NCI-H345 treated with DMSO at 0.1 percent for 48 hours (cell line): ENCODE measurements at regions not wholly inside any gene's neighbourhood (a gene's known extent, or its start where the extent isn't known, plus 50 kb on each side); places are given as distances from the start of the nearest gene placed in this dataset.

Experiments
- DNase-seq: peaks from one replicate; lab custom pipeline; 2025; ENCODE audit not compliant: unreplicated experiment; lab: John Stamatoyannopoulos, UW

- DNase-seq: no peak
Measured at GRCh38 chr2:220194630-220195584, 567.5 kb downstream of the SLC4A3 start.

- DNase-seq: no peak
Measured at GRCh38 chr2:220198896-220199295, 571.5 kb downstream of the SLC4A3 start.

DNA sequence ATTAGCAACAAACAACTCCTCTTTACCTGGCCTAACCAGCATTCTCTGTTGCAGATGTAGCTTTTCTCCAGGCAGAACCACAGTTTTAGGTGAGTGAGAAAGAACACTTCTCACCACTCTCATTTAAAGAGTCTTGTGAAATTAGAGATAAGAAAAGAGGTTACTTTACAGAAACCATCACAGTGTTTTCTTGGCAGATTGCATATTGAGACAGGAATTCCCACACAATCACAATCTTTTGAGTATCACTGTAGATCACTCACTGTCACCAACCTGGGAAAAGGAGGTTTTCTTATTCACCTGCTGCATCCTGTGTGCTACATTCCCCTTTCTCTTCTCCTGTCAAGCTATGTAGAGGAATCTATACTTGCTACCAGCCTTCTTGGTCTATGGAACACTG lies 574.6 kb downstream of the SLC4A3 start:
- no peak for DNase-seq

GRCh38 chr2:220209093-220209492 lies 581.7 kb downstream of the SLC4A3 start:
- no peak for DNase-seq

DNA sequence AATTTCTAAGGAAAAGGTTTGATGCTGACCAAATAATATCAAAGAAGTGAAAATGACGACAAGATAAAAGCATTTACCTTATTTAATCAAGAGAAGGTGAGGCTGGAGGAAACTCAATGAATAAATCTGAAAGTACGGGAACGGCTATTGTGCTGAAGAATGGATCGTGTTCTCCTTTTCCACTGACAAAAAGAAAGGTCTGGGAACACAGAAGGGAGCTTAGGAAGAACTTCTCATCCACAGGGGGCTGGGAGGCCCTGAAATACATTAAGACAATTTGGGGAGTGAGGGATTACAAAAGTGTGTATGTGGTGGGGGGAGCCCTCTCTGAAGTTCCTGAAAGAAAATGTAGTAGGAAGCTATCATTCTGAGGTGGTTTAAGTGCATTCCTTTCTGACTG lies 582.3 kb downstream of the SLC4A3 start:
- no peak for DNase-seq

- no peak for DNase-seq
Measured at GRCh38 chr2:220212296-220213080, 585.1 kb downstream of the SLC4A3 start.

DNA sequence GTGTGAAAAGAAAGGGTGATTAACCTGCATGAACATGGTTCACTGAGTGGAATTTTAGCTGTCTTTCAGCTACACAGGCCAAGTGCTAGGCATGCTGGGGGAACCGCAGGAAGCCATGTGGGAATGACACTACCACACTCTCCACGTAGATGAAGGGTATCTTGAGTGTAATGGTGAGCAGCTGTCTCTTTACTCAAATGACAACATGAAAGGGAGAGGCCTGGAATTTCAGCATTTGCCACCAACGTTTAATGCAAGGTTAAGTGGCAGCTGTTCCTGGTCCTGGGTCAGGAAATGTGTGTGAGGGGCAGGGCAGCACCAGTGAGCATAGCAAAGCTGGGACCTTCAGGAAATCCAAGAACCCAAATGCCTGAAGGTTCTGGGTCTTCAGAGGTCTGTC lies 588.4 kb downstream of the SLC4A3 start:
- no peak for DNase-seq

- DNase-seq: peak; percentile 5
Measured at GRCh38 chr2:220219371-220219770, 591.9 kb downstream of the SLC4A3 start.

DNA sequence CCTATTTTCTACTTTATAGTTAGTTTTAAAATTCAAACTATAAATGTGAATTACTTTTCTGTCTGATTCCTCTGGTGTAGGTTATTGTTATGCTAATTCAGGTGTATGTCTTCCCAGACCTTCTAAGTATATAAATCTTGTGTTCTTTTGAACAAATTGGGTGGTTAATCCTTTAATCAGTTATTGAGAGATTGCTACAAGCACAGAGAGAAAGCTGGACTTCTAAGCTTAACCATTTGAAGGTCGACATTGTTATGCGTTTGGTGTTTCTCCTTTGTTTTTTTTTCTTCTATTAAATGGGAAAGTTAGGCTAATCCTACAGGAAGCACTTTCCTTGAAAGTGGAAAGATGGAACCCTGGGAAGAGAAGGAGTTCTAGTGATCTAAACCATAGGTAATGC lies 592.6 kb downstream of the SLC4A3 start:
- no peak for DNase-seq

DNA sequence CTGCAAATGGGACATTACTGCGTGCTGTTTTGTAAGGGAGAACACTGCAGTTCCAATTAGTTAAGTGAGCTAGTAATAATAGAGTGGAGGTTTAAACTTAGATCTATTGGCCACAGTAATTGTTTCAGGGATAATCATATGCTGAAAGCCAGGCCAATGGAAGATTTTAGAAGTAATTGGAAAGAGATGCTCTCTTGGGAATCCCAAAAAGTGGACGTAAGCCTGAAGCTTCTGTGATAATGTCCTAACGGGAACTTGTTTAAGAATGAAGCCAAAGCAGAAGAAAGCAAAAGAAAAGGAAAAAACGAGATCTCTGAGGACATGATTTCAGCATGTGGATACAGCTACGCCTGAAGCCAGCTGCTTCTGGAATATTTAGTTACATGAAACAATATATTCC lies 594.6 kb downstream of the SLC4A3 start:
- no peak for DNase-seq

- DNase-seq: no peak
Measured at GRCh38 chr2:220224691-220225543, 597.5 kb downstream of the SLC4A3 start.

- no peak for DNase-seq
Measured at GRCh38 chr2:220226076-220226475, 598.6 kb downstream of the SLC4A3 start.

- DNase-seq: no peak
Measured at GRCh38 chr2:220226546-220226945, 599.1 kb downstream of the SLC4A3 start.

DNA sequence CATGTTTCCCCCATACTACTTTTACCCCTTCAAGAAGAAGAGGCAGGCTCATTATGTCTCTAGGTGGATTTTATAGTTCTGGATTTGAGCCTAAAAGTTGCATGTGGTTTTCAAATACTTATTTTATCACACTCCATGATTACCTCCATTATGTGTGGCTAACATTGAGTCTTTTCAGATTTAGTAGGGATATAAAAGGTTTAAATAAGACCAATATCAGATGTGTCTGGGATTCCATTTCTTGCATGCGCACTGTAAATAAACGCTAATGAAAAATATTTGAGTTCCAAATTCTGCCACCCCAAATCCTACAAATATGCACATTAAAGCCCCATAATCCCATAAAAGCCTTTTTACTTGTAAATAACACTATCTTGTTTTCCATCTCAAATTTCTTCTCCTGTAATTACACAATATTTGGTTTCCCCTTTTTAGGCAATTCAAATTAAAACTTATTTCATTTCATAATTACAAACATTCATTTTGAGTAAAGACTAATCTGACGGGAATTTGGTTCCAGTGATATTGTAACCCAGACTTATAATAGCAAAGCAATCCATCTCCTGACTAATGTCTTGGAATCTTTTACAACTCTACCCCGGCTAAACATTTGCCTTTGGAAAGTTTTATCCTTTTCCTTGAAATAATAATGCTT lies 600.0 kb downstream of the SLC4A3 start:
- DNase-seq: no peak

GRCh38 chr2:220228310-220229006 lies 601.0 kb downstream of the SLC4A3 start:
- no peak for DNase-seq

DNA sequence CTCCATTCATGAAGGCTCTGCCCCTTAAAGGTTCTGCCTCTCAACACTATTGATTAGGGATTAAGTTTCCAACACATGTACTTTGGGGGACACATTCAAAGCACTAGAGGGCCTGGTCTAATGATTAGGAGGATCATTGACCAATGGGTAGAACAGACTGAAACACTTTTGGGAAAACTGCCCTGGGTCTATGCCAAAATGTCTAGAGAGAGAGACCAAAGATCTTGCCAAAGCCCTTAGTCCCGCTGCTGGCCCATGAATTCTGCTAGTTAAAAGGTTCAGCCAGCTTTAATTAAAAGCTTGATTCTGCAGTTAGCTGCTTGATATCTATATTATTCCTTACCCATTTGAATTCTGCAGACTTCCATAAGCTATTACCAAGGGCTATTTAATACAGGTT lies 613.2 kb downstream of the SLC4A3 start:
- DNase-seq: no peak

- no peak for DNase-seq
Measured at GRCh38 chr2:220241423-220241822, 614.0 kb downstream of the SLC4A3 start.

GRCh38 chr2:220243571-220243970 lies 616.1 kb downstream of the SLC4A3 start:
- no peak for DNase-seq

DNA sequence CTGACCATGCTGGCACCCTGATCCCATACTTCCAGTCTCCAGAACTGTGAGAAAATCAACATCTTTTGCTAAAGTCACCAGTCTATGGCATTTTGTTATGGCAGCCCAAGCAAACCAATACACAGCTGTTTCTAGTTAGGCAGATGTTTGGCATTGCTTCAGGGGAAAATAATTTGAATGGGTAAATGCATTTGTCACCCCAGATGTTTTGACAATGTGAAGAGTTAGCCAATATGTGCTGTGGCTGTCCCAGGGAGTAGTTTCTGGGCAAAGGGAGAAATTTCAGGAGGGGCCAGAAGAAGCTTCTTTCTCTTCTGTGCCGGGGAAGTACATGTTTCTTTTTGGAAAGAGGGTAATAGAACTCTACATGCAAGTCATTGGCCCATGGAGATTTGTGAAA lies 619.0 kb downstream of the SLC4A3 start:
- DNase-seq: no peak
